Lung (tissue), 11 donors: ENCODE measurements at regions not wholly inside any gene's neighbourhood (a gene's known extent, or its start where the extent isn't known, plus 50 kb on each side); places are given as distances from the start of the nearest gene placed in this dataset.

Experiments used
- ATAC-seq: fragments of 200-7000 bp; cut with Tn5 transposase; one replicate; pipeline ENCODE4 v1.9.1; 2020; ENCODE audit warnings: moderate number of reproducible peaks; ENCODE audit not compliant: insufficient read depth, low FRiP score
- DNase-seq, 3 donors: peaks; one replicate each; pipeline ENCODE4 v3.0.0-alpha.2; 2013 to 2017
- H3K27ac ChIP-seq, 2 donors: one replicate each; pipeline ENCODE4 v1.5.1; 2013; ENCODE audit warnings: mild to moderate bottlenecking in 2 of 2, moderate library complexity in 2 of 2, control low read depth in 1 of 2, inconsistent platforms in 1 of 2, low read depth in 1 of 2, low read length in 1 of 2
- H3K27me3 ChIP-seq, 3 donors: one replicate each; pipeline ENCODE4 v1.5.1; 2013; ENCODE audit warnings: low read length in 2 of 3; ENCODE audit not compliant: control insufficient read depth in 3 of 3, insufficient read depth in 3 of 3
- H3K36me3 ChIP-seq, 4 donors: one replicate each; pipeline ENCODE4 v1.5.1; 2013; ENCODE audit warnings: low read length in 4 of 4, mild to moderate bottlenecking in 1 of 4, moderate library complexity in 1 of 4; ENCODE audit not compliant: control insufficient read depth in 4 of 4, insufficient read depth in 4 of 4
- H3K4me1 ChIP-seq, 5 donors: one replicate each; pipeline ENCODE4 v1.5.1; 2013; ENCODE audit warnings: low read length in 5 of 5, mild to moderate bottlenecking in 2 of 5, moderate library complexity in 1 of 5; ENCODE audit not compliant: control insufficient read depth in 5 of 5, insufficient read depth in 5 of 5
- H3K4me3 ChIP-seq: one replicate; pipeline ENCODE4 v1.5.1; 2013; ENCODE audit warnings: mild to moderate bottlenecking, control low read depth, moderate library complexity
- H3K9ac ChIP-seq, 2 donors: one replicate each; pipeline ENCODE4 v1.5.1; 2013; ENCODE audit warnings: low read length in 2 of 2, control low read depth in 1 of 2; ENCODE audit not compliant: insufficient read depth in 1 of 2
- H3K9me3 ChIP-seq, 4 donors: one replicate each; pipeline ENCODE4 v1.5.1; 2013; ENCODE audit warnings: low read length in 3 of 4, mild to moderate bottlenecking in 1 of 4, moderate library complexity in 1 of 4; ENCODE audit not compliant: control insufficient read depth in 4 of 4, insufficient read depth in 3 of 4
- WGBS, 2 donors: extraction: QIAGEN DNeasy Blood & Tissue Kit; methylation state at CpG; one replicate each; pipeline ENCODE4 v1.1.7; 2013; 5-methylcytosine and 5-hydroxymethylcytosine counted together
- TF ChIP-seq, protein P1 (sequence below): IDR thresholded peaks from 2 replicates; pipeline ENCODE4 v1.5.1; 2012; ENCODE audit warnings: mild to moderate bottlenecking; ENCODE audit errors: control extremely low read depth, extremely low read depth
- donor health status: control.
- donor health status: control.
- donor health status: Bipolar disorder and iron deficiency.
- donor health status: healthy.
- donor health status: DM: yes; HTN: yes; CAD: no.

GRCh38 chr3:193978486-193978885 lies 157.5 kb upstream of the HES1 start:
- TF ChIP-seq, protein P1, sequence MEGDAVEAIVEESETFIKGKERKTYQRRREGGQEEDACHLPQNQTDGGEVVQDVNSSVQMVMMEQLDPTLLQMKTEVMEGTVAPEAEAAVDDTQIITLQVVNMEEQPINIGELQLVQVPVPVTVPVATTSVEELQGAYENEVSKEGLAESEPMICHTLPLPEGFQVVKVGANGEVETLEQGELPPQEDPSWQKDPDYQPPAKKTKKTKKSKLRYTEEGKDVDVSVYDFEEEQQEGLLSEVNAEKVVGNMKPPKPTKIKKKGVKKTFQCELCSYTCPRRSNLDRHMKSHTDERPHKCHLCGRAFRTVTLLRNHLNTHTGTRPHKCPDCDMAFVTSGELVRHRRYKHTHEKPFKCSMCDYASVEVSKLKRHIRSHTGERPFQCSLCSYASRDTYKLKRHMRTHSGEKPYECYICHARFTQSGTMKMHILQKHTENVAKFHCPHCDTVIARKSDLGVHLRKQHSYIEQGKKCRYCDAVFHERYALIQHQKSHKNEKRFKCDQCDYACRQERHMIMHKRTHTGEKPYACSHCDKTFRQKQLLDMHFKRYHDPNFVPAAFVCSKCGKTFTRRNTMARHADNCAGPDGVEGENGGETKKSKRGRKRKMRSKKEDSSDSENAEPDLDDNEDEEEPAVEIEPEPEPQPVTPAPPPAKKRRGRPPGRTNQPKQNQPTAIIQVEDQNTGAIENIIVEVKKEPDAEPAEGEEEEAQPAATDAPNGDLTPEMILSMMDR: no peak
- Histone ChIP-seq H3K4me3 (no peak overlapping the region), H3K9ac (no peak overlapping the region), H3K9me3 (no peaks in the 10 kb centered on the region), H3K36me3 (no peaks in the 10 kb centered on the region), H3K27ac (no peak overlapping the region), H3K4me1 (peaks cover 4 to 30% (median 20%) of the 10 kb centered on the region in 5 donors), H3K27me3 (no peaks in the 10 kb centered on the region)
- DNase-seq: no peak
- WGBS, 2 donors: 63 to 73% methylated on average over 6 of the region's 6 CpGs
- no peak for ATAC-seq

GRCh38 chr3:193980326-193980725 lies 155.6 kb upstream of the HES1 start:
- no peaks in the 10 kb centered on the region for H3K9me3 ChIP-seq
- no peak overlapping the region for H3K4me3 ChIP-seq
- H3K27ac ChIP-seq: no peak overlapping the region
- 77 to 89% methylated on average over 7 of the region's 7 CpGs for WGBS, 2 donors
- no peaks in the 10 kb centered on the region for H3K36me3 ChIP-seq
- TF ChIP-seq, protein P1: no peak
- DNase-seq (no peak), ATAC-seq (no peak)
- H3K27me3 ChIP-seq: no peaks in the 10 kb centered on the region
- no peak overlapping the region for H3K9ac ChIP-seq
- H3K4me1 ChIP-seq: peaks cover 0 to 17% (median 10%) of the 10 kb centered on the region in 5 donors

DNA sequence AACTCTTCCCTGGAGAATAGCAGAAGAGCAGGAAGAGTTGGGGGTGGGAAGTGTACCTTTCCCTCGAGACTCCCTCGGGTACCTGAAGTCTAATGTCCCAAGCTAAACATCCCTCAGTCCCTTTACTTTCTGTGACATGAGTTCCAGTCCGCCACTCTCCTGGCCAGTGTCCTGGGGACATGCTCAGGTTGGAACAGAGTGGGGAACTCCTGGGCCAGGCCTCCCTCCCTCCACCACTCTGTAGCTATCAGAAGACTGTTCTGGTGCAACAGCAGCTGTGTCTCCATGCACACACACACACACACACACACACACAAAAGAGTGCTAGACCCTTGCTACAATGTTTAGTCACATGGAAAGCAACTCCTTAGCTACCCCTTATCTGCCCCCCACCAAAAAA lies 155.0 kb upstream of the HES1 start:
- ATAC-seq (no peak), DNase-seq (no peak)
- Histone ChIP-seq H3K4me3 (no peak overlapping the region), H3K9ac (no peak overlapping the region), H3K27me3 (no peaks in the 10 kb centered on the region), H3K9me3 (no peaks in the 10 kb centered on the region), H3K4me1 (peaks cover 0 to 18% (median 7%) of the 10 kb centered on the region in 5 donors), H3K36me3 (no peaks in the 10 kb centered on the region), H3K27ac (no peak overlapping the region)
- 89 to 91% methylated on average over 3 of the region's 3 CpGs for WGBS, 2 donors
- TF ChIP-seq, protein P1: no peak

DNA sequence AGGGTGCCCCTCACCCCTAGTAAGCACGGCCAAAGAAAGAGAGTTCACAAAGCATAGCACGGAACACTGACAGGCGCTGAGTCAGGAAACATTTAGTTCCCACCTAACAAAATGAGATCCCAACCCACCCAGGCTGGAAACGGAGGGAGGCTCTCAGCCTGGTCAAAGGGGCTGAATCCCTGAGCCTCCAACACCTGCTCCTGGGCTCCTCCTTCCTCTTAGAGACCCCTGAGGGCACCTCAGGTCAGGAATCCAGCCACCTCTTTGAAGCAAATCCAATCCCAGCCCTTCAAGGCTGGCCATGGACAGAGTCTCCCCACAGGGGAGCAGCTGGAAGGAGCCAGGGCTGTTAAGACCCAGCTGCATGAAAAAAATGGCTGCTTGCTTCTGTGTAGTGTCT lies 154.4 kb upstream of the HES1 start:
- 74 to 83% methylated on average over 4 of the region's 4 CpGs for WGBS, 2 donors
- DNase-seq: no peak
- H3K27ac ChIP-seq: no peak overlapping the region
- H3K4me3 ChIP-seq: no peak overlapping the region
- H3K36me3 ChIP-seq: no peaks in the 10 kb centered on the region
- H3K27me3 ChIP-seq: no peaks in the 10 kb centered on the region
- no peak for ATAC-seq
- H3K4me1 ChIP-seq: peaks cover 0 to 18% (median 6%) of the 10 kb centered on the region in 5 donors
- H3K9me3 ChIP-seq: no peaks in the 10 kb centered on the region
- TF ChIP-seq, protein P1: no peak
- no peak overlapping the region for H3K9ac ChIP-seq
